ENCODE measurements at regions not wholly inside any gene's neighbourhood (a gene's known extent, or its start where the extent isn't known, plus 50 kb on each side); places are given as distances from the start of the nearest gene placed in this dataset.

DNA sequence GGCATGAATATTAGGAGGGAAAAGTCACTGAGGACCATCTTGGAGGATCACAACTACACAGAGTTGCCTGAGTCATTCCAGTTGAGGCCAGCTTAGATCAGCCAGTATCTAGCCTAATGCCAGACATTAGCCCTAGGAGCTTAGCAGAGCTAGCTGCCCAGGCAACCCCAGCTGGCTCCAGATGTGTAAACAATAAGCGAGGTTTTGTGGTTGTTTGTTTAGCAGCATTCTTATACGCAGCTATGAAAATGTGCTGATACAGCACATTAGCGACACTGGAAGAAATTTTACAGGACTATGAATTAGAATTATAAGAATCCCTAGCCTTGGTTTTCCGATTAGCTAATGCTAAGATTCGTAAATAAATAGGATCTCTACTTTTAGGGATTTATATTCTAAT lies 59.3 kb downstream of the BTBD3 start:
- ATAC-seq (no peak), DNase-seq (no peak)
- Mint-ChIP-seq H3K36me3 (no peaks in the 10 kb centered on the region), H3K27ac (no peak overlapping the region), H3K4me3 (no peak overlapping the region), H3K27me3 (peaks cover 0 to 5% (median 0%) of the 10 kb centered on the region in 5 donors), H3K9me3 (peaks cover 0 to 7% (median 0%) of the 10 kb centered on the region in 9 donors), H3K4me1 (no peaks in the 10 kb centered on the region)
- POLR2A ChIA-PET, result no interaction called here

DNA sequence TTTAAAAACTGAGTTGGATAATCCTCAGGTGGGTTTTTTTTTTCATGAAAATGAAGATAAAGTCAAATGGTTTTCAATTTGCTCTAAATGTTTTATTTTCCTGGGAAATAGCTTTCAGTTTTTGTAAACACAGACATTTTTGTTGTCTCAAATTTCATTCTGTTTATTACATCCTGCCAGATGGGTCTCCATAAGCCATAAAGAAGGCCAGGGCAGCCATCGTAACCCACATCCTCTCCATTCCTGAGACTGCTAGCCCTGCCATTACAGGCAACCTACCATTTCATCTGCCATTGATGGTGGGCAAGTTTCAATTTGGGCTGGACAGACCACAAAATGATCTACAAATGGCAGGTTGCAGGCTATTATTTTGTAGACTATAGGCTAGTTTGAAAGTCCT lies 60.8 kb downstream of the BTBD3 start:
- no peak for DNase-seq
- Mint-ChIP-seq H3K27ac (no peak overlapping the region), H3K27me3 (peaks cover 0 to 3% (median 0%) of the 10 kb centered on the region in 5 donors), H3K36me3 (no peaks in the 10 kb centered on the region), H3K4me3 (no peak overlapping the region), H3K9me3 (peaks cover 0 to 7% (median 0%) of the 10 kb centered on the region in 9 donors), H3K4me1 (no peaks in the 10 kb centered on the region)
- POLR2A ChIA-PET, result no interaction called here
- ATAC-seq, result no peak

DNA sequence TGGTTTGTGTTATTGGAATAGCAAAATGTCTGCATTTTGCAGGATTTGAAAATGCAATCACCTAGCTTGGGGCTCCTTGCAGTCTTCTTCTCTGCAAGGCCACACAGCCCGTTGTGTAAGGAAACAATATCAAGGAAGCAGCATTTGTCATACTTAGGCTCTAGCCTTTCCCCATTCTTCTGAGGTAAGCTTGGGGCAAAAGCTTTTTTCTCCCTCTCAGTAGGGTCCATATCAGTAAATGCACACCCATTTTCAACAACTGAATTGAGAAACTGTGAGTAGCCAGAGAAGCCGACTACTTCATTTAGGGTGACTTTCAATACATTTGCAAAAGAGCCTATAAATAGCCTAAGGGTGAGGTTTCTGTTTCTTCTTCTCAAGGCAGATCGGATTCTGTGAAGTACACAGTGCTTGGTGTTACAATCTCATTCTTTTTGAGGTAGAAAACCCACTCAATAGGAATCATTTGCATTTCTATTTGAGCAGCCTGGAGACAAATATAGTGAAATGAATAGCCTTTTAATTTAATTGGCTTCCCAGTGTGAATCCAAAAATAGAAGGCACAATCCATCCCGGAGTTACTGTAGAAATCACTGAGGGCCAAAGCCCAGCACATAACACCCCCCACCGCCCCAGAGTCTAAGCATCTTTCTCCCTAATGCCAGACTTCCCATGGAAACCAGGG lies 61.8 kb downstream of the BTBD3 start:
- H3K9me3 Mint-ChIP-seq, result peaks cover 0 to 9% (median 0%) of the 10 kb centered on the region in 9 donors
- no peaks in the 10 kb centered on the region for H3K36me3 Mint-ChIP-seq

DNA sequence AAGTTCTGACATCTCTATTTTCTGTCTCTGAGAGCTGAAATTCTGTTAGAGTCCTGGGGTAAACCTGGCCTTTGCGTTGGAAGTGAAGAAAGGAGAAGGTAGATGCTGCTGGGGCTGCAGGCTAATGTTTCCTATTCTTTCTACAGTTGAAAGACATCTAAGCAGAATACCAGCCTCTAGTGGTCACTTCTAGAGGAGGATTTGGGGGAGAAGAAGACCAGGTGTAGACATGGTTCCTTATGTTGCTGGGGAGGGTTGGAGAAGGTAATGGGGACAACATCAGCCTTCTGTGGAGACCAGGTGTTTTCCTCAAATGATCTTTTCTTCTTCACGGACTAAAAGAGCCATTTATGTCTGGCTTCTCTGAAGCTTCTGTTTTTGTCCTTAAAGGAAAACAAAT lies 62.6 kb downstream of the BTBD3 start:
- Mint-ChIP-seq H3K4me1 (no peaks in the 10 kb centered on the region), H3K9me3 (peaks cover 0 to 10% (median 0%) of the 10 kb centered on the region in 9 donors), H3K36me3 (no peaks in the 10 kb centered on the region), H3K4me3 (no peak overlapping the region), H3K27me3 (no peaks in the 10 kb centered on the region), H3K27ac (no peak overlapping the region)
- ATAC-seq (no peak), DNase-seq (no peak)
- POLR2A ChIA-PET, result interaction anchor here (0.6 kb wide), 1 partner anchor 45 kb away, joined by 4 read pairs; no protein-coding TSS in a partner anchor

More for the DNA sequence above, 61.8 kb downstream of the BTBD3 start:
- no peak overlapping the region for H3K4me3 Mint-ChIP-seq
- ATAC-seq (no peak), DNase-seq (no peak)
- POLR2A ChIA-PET, result no interaction called here
- no peaks in the 10 kb centered on the region for H3K27me3 Mint-ChIP-seq
- no peaks in the 10 kb centered on the region for H3K4me1 Mint-ChIP-seq
- H3K27ac Mint-ChIP-seq, result no peak overlapping the region

DNA sequence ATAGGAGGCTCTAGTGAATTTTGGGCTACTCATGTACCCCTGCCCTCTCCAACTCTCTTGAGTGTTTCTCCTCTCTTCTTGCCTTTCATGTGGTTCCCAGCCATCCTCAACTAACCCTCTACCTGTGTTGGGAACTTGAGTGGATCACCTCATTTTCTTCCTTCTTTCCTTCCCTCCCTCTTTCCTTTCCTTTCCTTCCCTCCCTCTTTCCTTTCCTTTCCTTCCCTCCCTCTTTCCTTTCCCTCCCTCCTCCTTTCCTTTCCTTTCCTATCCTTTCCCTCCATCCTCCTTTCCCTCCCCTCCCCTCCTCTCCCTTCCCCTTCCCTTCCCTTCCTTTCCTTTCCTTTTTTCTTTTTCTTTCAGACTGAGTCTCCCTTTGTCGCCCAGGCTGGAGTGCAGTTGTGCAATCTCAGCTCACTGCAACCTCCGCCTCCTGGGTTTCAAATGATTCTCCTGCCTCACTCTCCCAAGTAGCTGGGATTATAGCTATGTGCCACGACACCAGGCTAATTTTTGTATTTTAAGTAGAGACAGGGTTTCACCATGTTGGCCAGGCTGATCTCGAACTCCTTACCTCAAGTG lies 63.8 kb downstream of the BTBD3 start:
- ATAC-seq (no peak), DNase-seq (no peak)
- no peak overlapping the region for H3K4me3 Mint-ChIP-seq
- peaks cover 0 to 10% (median 0%) of the 10 kb centered on the region in 9 donors for H3K9me3 Mint-ChIP-seq
- POLR2A ChIA-PET, result no interaction called here
- peak overlapping the region in 1 of 10 donors; percentile 9 for H3K27ac Mint-ChIP-seq
- H3K36me3 Mint-ChIP-seq, result no peaks in the 10 kb centered on the region
- no peaks in the 10 kb centered on the region for H3K27me3 Mint-ChIP-seq
- no peaks in the 10 kb centered on the region for H3K4me1 Mint-ChIP-seq

GRCh38 chr20:11982289-11982954 lies 64.7 kb downstream of the BTBD3 start:
- Mint-ChIP-seq H3K4me3 (no peak overlapping the region), H3K27ac (no peak overlapping the region), H3K9me3 (peaks cover 0 to 10% (median 0%) of the 10 kb centered on the region in 9 donors), H3K27me3 (no peaks in the 10 kb centered on the region), H3K4me1 (no peaks in the 10 kb centered on the region), H3K36me3 (no peaks in the 10 kb centered on the region)
- POLR2A ChIA-PET, result no interaction called here
- DNase-seq (no peak), ATAC-seq (no peak)

- H3K36me3 Mint-ChIP-seq, result no peaks in the 10 kb centered on the region
- ATAC-seq (no peak), DNase-seq (no peak)
- H3K27me3 Mint-ChIP-seq, result no peaks in the 10 kb centered on the region
- no peaks in the 10 kb centered on the region for H3K4me1 Mint-ChIP-seq
- H3K4me3 Mint-ChIP-seq, result no peak overlapping the region
- no peak overlapping the region for H3K27ac Mint-ChIP-seq
- H3K9me3 Mint-ChIP-seq, result peaks cover 0 to 12% (median 0%) of the 10 kb centered on the region in 9 donors
- POLR2A ChIA-PET, result no interaction called here
These were observed 65.3 kb downstream of the BTBD3 start for GRCh38 chr20:11982955-11983470.

DNA sequence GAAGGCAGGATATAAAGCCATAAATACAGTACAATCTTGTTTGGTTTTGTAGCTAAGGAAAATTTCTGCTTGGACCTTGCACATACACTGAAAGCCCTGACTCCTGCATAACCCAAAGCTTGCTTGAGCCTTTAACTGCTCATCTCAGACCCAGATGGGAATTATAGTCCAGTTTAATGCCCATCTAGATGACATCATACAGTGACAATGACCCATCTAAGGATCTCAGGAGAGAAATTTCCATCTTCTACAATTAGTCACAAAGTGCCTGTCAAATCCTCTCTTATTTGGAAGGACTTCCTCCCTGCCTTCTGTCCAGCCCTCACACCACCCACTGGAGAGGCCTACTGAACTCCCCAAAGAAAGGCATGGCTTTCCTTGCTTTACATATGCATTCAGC lies 69.3 kb downstream of the BTBD3 start:
- POLR2A ChIA-PET, result no interaction called here
- no peak for ATAC-seq
- Mint-ChIP-seq H3K27ac (no peak overlapping the region), H3K4me1 (no peaks in the 10 kb centered on the region), H3K4me3 (no peak overlapping the region), H3K27me3 (peaks cover 0 to 5% (median 0%) of the 10 kb centered on the region in 5 donors), H3K9me3 (peaks cover 0 to 11% (median 0%) of the 10 kb centered on the region in 9 donors), H3K36me3 (no peaks in the 10 kb centered on the region)
- no peak for DNase-seq

GRCh38 chr20:11987526-11987925 lies 69.8 kb downstream of the BTBD3 start:
- Mint-ChIP-seq H3K27ac (no peak overlapping the region), H3K4me3 (no peak overlapping the region), H3K36me3 (no peaks in the 10 kb centered on the region), H3K27me3 (peaks cover 0 to 5% (median 0%) of the 10 kb centered on the region in 5 donors), H3K4me1 (no peaks in the 10 kb centered on the region), H3K9me3 (peaks cover 0 to 11% (median 0%) of the 10 kb centered on the region in 9 donors)
- no peak for DNase-seq
- POLR2A ChIA-PET, result no interaction called here
- ATAC-seq, result no peak

DNA sequence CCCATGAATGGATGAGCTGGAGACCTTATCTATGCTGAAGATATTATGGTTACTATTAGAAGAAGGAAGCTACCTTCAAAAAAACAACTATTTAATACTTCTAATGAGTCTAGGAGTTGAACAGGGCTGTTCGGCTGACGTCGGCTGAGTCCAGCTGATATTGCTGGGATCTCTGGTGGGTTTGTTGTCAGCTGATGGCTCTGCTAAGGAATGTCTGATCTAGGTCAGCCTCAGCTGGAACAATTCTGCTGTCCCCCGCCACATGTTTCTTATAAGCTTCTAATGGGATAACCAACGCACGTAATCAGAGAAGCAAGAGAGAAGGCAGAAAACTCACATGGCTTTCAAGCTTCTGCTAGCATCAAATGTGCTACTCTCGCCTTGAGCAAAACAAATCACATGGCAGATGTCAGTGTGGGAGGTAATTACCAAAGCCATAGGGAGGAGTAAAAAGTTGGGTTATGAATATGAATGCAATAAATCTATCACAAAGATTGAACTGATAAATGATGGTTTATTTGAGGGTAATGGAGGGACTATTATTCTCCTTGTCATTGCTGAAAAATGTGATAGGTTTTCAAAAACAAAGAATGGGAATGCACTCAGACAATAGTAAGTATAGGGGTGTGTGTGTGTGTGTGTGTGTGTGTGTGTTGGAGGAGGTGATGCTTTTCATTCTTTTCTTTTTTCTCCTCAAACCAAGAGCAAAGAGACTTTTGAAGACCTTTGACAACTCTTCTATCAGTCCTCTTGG lies 71.5 kb downstream of the BTBD3 start:
- peaks cover 0 to 5% (median 0%) of the 10 kb centered on the region in 5 donors for H3K27me3 Mint-ChIP-seq
- no peaks in the 10 kb centered on the region for H3K4me1 Mint-ChIP-seq
- H3K4me3 Mint-ChIP-seq, result no peak overlapping the region
- peaks cover 0 to 11% (median 0%) of the 10 kb centered on the region in 9 donors for H3K9me3 Mint-ChIP-seq
- DNase-seq (no peak), ATAC-seq (no peak)
- POLR2A ChIA-PET, result no interaction called here
- H3K36me3 Mint-ChIP-seq, result no peaks in the 10 kb centered on the region
- H3K27ac Mint-ChIP-seq, result no peak overlapping the region

DNA sequence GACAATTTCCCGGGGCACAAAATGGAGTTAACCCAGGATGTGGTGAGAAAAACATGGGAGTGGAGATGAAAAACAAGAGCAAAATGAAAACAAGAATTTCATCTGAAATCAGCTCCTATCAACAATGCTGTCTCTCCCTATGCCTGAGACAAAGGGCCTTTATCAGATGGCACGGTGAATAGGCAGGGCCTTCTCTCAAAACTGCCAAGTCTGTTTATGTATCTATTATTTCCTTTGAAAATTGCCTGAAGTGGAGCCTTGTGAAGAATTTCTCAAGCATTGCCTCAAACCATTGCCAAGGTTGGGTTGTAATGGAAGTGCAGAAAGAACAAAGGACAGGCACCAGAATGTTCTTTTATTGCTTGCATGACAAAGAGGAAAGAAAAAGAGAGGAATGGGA lies 74.7 kb downstream of the BTBD3 start:
- peaks cover 0 to 10% (median 0%) of the 10 kb centered on the region in 9 donors for H3K9me3 Mint-ChIP-seq
- DNase-seq, result no peak
- no peak for ATAC-seq
- H3K36me3 Mint-ChIP-seq, result no peaks in the 10 kb centered on the region
- H3K4me1 Mint-ChIP-seq, result no peaks in the 10 kb centered on the region
- H3K4me3 Mint-ChIP-seq, result no peak overlapping the region
- no peak overlapping the region for H3K27ac Mint-ChIP-seq
- H3K27me3 Mint-ChIP-seq, result peaks cover 0 to 12% (median 0%) of the 10 kb centered on the region in 5 donors
- POLR2A ChIA-PET, result no interaction called here

GRCh38 chr20:11993886-11994461 lies 76.3 kb downstream of the BTBD3 start:
- no peak for ATAC-seq
- DNase-seq, result no peak
- peaks cover 0 to 8% (median 0%) of the 10 kb centered on the region in 5 donors for H3K27me3 Mint-ChIP-seq
- H3K4me1 Mint-ChIP-seq, result no peaks in the 10 kb centered on the region
- H3K9me3 Mint-ChIP-seq, result peaks cover 0 to 10% (median 0%) of the 10 kb centered on the region in 9 donors
- no peaks in the 10 kb centered on the region for H3K36me3 Mint-ChIP-seq
- POLR2A ChIA-PET, result no interaction called here
- H3K4me3 Mint-ChIP-seq, result no peak overlapping the region
- H3K27ac Mint-ChIP-seq, result no peak overlapping the region

Data from naive thymus-derived CD8-positive, alpha-beta T cell (primary cell).